ENCODE measurements at regions not wholly inside any gene's neighbourhood (a gene's known extent, or its start where the extent isn't known, plus 50 kb on each side); places are given as distances from the start of the nearest gene placed in this dataset.

DNA sequence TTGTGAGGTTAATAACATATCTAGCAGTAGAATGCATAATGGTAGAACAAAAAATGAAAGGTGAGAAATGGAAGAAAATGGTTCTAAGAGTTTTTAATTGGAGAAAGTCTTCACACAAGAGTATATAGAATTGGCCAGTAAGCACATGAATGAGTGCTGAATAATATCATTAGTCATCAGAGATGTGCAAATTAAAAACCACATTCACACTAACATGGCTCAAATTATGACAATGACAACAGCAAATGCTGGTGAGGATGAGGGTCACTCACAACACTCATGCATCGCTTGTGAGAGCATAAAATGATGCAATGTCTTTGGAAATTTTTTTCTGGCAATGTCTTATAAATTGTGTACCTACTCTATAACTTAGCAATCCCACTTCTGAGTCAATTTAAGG is 1355.4 kb upstream of the ACVR2A start:
- Histone ChIP-seq H3K4me3 (ENCODE audit: low read depth, low read length) (no peak overlapping the region), H3K4me1 (ENCODE audit: control insufficient read depth, insufficient read depth, low read length) (no peaks in the 10 kb centered on the region), H3K27me3 (ENCODE audit: control insufficient read depth, insufficient read depth, low read length) (no peaks in the 10 kb centered on the region)

DNA sequence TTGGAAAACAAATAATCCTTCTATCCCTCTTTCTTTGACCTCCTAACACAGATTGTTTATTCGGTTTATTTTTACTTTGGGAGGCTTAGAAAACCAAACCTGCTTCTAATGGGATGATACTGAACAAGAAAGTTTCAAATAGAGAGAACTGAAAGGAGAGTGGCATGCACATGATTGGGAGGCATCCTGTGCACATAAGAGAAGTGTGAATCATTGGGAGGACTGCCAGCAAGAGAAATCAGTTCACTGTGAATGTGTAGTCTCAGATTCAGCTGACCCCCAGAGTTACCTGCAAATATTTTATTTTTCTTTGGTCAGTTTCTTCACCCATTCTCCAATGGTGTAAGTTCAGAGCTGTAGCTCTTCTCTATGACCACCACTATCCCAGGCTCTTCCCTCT is 1363.2 kb upstream of the ACVR2A start:
- no peak overlapping the region for H3K4me3 ChIP-seq (ENCODE audit: low read depth, low read length)
- no peak overlapping the region for H3K9ac ChIP-seq (ENCODE audit: low read length)
- H3K9me3 ChIP-seq (ENCODE audit: control insufficient read depth, insufficient read depth, low read depth, low read length), result no peaks in the 10 kb centered on the region
- H3K36me3 ChIP-seq (ENCODE audit: control insufficient read depth, insufficient read depth, low read length), result no peaks in the 10 kb centered on the region
- no peaks in the 10 kb centered on the region for H3K27me3 ChIP-seq (ENCODE audit: control insufficient read depth, insufficient read depth, low read length)
- no peaks in the 10 kb centered on the region for H3K4me1 ChIP-seq (ENCODE audit: control insufficient read depth, insufficient read depth, low read length)
- H3K27ac ChIP-seq (ENCODE audit: low read depth, low read length), result no peak overlapping the region

More for the DNA sequence above, 1355.4 kb upstream of the ACVR2A start:
- Histone ChIP-seq H3K9ac (ENCODE audit: low read length) (no peak overlapping the region), H3K27ac (ENCODE audit: low read depth, low read length) (no peak overlapping the region), H3K36me3 (ENCODE audit: control insufficient read depth, insufficient read depth, low read length) (no peaks in the 10 kb centered on the region), H3K9me3 (ENCODE audit: control insufficient read depth, insufficient read depth, low read depth, low read length) (peaks cover 17% of the 10 kb centered on the region)

DNA sequence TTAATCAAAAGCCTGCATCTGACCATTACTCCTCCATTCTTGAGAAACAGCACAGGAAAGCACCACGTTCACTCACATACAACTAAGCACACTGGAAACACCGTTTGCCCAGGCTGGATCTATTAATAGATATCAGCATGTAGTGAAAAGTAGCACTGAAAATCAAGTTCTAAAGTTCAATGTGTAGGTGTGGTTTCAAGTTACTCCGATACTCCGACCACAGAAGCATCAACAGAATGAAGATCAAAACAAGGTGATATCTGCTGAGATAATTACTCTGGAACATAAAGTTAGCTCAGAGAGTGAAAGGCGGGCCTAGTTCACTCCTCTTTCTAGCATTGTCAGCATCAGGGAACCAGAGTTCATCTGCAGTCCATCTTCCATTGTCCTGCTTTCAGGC is 1367.4 kb upstream of the ACVR2A start:
- H3K27me3 ChIP-seq (ENCODE audit: control insufficient read depth, insufficient read depth, low read length), result no peaks in the 10 kb centered on the region
- H3K36me3 ChIP-seq (ENCODE audit: control insufficient read depth, insufficient read depth, low read length), result no peaks in the 10 kb centered on the region
- peaks cover 3% of the 10 kb centered on the region; the same call in 1 of the 2 replicates for H3K4me1 ChIP-seq (ENCODE audit: control insufficient read depth, insufficient read depth, low read length)
- no peak overlapping the region for H3K27ac ChIP-seq (ENCODE audit: low read depth, low read length)
- no peak overlapping the region for H3K4me3 ChIP-seq (ENCODE audit: low read depth, low read length)
- no peak overlapping the region for H3K9ac ChIP-seq (ENCODE audit: low read length)
- no peaks in the 10 kb centered on the region for H3K9me3 ChIP-seq (ENCODE audit: control insufficient read depth, insufficient read depth, low read depth, low read length)

DNA sequence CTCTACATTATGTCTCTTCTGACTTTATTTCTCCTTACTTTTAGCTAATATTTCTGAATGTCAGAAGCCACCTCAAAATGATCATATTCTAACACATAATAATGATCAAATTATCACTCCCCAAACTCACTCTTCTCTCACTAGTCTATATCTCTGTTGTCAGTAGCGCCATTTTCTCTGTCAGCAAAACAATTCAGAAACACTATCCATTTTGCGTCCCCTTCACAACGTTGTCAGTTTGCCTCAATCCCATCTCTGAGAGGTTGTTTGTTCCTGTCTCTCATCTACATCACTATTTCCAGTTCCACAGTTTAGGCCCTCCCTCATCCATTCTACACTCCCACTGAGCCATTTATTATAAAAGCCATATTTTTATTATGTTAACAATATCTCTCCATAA is 1376.3 kb upstream of the ACVR2A start:
- H3K9me3 ChIP-seq (ENCODE audit: control insufficient read depth, insufficient read depth, low read depth, low read length), result peaks cover 5% of the 10 kb centered on the region; the same call in 1 of the 2 replicates
- H3K9ac ChIP-seq (ENCODE audit: low read length), result no peak overlapping the region
- no peak overlapping the region for H3K4me3 ChIP-seq (ENCODE audit: low read depth, low read length)
- H3K36me3 ChIP-seq (ENCODE audit: control insufficient read depth, insufficient read depth, low read length), result no peaks in the 10 kb centered on the region
- H3K27ac ChIP-seq (ENCODE audit: low read depth, low read length), result no peak overlapping the region
- no peaks in the 10 kb centered on the region for H3K27me3 ChIP-seq (ENCODE audit: control insufficient read depth, insufficient read depth, low read length)
- H3K4me1 ChIP-seq (ENCODE audit: control insufficient read depth, insufficient read depth, low read length), result peaks cover 3% of the 10 kb centered on the region; the same call in 1 of the 2 replicates

DNA sequence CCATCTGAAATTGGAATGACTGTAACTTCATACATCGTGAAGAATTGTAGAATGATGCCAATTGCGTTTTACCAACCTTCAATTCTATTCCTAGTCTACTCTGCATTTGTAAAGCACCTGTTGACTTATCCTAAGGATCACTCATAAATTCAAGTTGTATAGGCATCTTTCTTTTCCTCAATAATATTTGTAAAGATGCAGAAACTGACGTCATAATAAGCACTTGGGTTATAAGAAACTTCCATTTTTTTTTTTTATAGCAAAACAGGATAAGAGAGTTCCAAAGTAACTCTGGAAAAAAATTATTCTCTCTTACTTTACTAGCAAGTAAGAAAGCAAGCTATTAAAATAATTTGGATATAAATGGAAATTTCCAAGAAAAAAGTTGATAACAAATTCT is 1377.4 kb upstream of the ACVR2A start:
- peaks cover 8% of the 10 kb centered on the region; the same call in 1 of the 2 replicates for H3K9me3 ChIP-seq (ENCODE audit: control insufficient read depth, insufficient read depth, low read depth, low read length)
- no peaks in the 10 kb centered on the region; the same call in 1 of the 2 replicates for H3K4me1 ChIP-seq (ENCODE audit: control insufficient read depth, insufficient read depth, low read length)
- no peak overlapping the region for H3K27ac ChIP-seq (ENCODE audit: low read depth, low read length)
- H3K27me3 ChIP-seq (ENCODE audit: control insufficient read depth, insufficient read depth, low read length), result no peaks in the 10 kb centered on the region
- H3K4me3 ChIP-seq (ENCODE audit: low read depth, low read length), result no peak overlapping the region
- no peaks in the 10 kb centered on the region for H3K36me3 ChIP-seq (ENCODE audit: control insufficient read depth, insufficient read depth, low read length)
- no peak overlapping the region for H3K9ac ChIP-seq (ENCODE audit: low read length)

DNA sequence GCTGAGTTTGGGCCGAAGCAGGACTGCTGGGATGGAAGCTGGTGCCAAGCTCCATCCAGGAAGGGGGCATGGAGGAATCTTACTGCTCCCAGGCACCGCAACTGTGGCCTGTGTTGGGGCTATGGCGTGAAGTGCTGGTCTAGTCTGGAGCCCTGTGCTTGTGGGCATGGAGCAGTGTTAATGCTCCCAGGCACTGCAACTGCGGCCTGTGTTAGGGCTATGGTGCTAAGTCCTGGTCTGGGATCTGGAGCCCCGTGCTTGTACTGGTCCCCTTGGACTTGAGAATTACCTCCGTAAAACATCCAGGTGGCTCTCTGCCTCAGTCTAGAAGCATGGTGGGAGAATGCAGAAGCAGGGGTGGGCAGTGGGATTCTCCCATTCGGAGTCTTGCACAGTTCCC is 1379.4 kb upstream of the ACVR2A start:
- no peak overlapping the region for H3K4me3 ChIP-seq (ENCODE audit: low read depth, low read length)
- H3K27me3 ChIP-seq (ENCODE audit: control insufficient read depth, insufficient read depth, low read length), result no peaks in the 10 kb centered on the region
- no peaks in the 10 kb centered on the region; the same call in 1 of the 2 replicates for H3K4me1 ChIP-seq (ENCODE audit: control insufficient read depth, insufficient read depth, low read length)
- peaks cover 19% of the 10 kb centered on the region; the same call in 1 of the 2 replicates for H3K9me3 ChIP-seq (ENCODE audit: control insufficient read depth, insufficient read depth, low read depth, low read length)
- no peaks in the 10 kb centered on the region for H3K36me3 ChIP-seq (ENCODE audit: control insufficient read depth, insufficient read depth, low read length)
- H3K27ac ChIP-seq (ENCODE audit: low read depth, low read length), result no peak overlapping the region
- H3K9ac ChIP-seq (ENCODE audit: low read length), result no peak overlapping the region

DNA sequence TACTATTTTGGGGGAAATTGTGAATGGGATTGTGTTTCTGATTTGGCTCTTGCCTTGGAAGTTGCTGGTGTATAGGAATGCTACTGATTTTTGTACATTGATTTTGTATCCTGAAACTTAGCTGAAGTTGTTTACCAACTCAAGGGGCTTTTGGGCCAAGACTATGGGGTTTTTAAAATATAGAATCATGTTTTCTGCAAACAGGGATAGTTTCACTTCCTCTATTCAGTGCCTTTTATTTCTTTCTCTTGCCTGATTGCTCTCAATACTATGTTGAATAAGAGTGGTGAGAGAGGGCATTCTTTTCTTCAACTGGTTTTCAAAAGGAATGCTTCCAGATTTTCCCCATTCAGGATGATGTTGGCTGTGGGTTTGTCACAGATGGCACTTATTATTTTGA is 1383.8 kb upstream of the ACVR2A start:
- Histone ChIP-seq H3K4me3 (ENCODE audit: low read depth, low read length) (no peak overlapping the region), H3K9ac (ENCODE audit: low read length) (no peak overlapping the region), H3K27ac (ENCODE audit: low read depth, low read length) (no peak overlapping the region), H3K27me3 (ENCODE audit: control insufficient read depth, insufficient read depth, low read length) (no peaks in the 10 kb centered on the region), H3K9me3 (ENCODE audit: control insufficient read depth, insufficient read depth, low read depth, low read length) (peaks cover 42% of the 10 kb centered on the region), H3K36me3 (ENCODE audit: control insufficient read depth, insufficient read depth, low read length) (no peaks in the 10 kb centered on the region), H3K4me1 (ENCODE audit: control insufficient read depth, insufficient read depth, low read length) (no peaks in the 10 kb centered on the region)

DNA sequence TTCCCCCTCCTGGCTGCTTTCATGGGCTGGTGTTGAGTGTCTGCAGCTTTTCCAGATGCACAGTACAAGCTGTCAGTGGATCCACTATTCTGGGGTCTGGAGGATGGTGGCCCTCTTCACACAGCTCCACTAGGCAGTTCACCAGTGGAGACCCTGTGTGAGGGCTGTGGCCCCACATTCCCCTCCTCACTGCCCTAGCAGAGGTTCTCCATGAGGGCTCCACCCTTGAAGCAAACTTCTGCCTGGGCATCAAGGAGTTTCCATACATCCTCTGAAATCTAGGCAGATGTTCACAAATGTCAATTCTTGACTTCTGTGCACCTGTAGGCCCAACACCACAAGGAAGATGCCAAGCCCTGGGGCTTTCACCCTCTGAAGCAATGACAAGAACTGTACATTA is 1386.2 kb upstream of the ACVR2A start:
- H3K27ac ChIP-seq (ENCODE audit: low read depth, low read length), result no peak overlapping the region
- H3K4me1 ChIP-seq (ENCODE audit: control insufficient read depth, insufficient read depth, low read length), result no peaks in the 10 kb centered on the region
- peaks cover 40% of the 10 kb centered on the region for H3K9me3 ChIP-seq (ENCODE audit: control insufficient read depth, insufficient read depth, low read depth, low read length)
- no peak overlapping the region for H3K4me3 ChIP-seq (ENCODE audit: low read depth, low read length)
- H3K36me3 ChIP-seq (ENCODE audit: control insufficient read depth, insufficient read depth, low read length), result no peaks in the 10 kb centered on the region
- H3K27me3 ChIP-seq (ENCODE audit: control insufficient read depth, insufficient read depth, low read length), result no peaks in the 10 kb centered on the region
- no peak overlapping the region for H3K9ac ChIP-seq (ENCODE audit: low read length)

DNA sequence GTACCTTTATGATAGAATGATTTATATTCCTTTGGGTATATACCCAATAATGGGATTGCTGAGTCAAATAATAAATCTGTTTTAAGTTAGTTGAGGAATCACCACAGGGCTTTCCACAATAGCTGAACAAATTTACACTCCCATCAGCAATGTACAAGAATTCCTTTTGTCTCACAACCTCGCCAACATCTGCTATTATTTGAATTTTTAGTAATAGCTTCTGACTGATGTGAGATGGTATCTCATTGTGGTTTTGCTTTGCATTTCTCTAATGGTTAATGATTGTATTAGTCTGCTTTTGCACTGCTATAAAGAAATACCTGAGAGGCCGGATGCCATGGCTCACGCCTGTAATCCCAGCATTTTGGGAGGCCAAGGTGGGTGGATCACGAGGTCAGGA is 1387.6 kb upstream of the ACVR2A start:
- H3K27me3 ChIP-seq (ENCODE audit: control insufficient read depth, insufficient read depth, low read length), result no peaks in the 10 kb centered on the region
- H3K4me1 ChIP-seq (ENCODE audit: control insufficient read depth, insufficient read depth, low read length), result no peaks in the 10 kb centered on the region
- H3K4me3 ChIP-seq (ENCODE audit: low read depth, low read length), result no peak overlapping the region
- H3K36me3 ChIP-seq (ENCODE audit: control insufficient read depth, insufficient read depth, low read length), result no peaks in the 10 kb centered on the region
- H3K27ac ChIP-seq (ENCODE audit: low read depth, low read length), result no peak overlapping the region
- no peak overlapping the region for H3K9ac ChIP-seq (ENCODE audit: low read length)
- peaks cover 35% of the 10 kb centered on the region for H3K9me3 ChIP-seq (ENCODE audit: control insufficient read depth, insufficient read depth, low read depth, low read length)

DNA sequence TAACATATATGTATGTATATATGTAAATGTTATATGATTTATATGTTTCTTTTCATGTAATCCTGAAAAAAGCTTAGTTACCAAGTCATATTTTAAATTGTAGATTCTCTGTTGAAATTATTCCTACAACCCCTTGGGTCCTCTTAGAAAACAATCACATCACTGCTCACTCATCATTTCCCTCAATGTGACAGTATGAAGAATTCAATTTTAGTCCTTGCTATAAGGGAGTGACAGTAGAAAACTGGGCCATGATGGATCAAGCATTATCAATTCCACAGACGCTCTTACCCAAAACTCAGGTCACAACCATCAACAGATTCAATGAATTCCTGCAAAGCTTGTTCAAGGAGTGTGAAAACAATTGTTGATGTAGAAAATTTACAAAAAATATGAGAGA is 1389.5 kb upstream of the ACVR2A start:
- H3K27ac ChIP-seq (ENCODE audit: low read depth, low read length), result no peak overlapping the region
- no peaks in the 10 kb centered on the region for H3K27me3 ChIP-seq (ENCODE audit: control insufficient read depth, insufficient read depth, low read length)
- no peaks in the 10 kb centered on the region for H3K4me1 ChIP-seq (ENCODE audit: control insufficient read depth, insufficient read depth, low read length)
- no peaks in the 10 kb centered on the region for H3K36me3 ChIP-seq (ENCODE audit: control insufficient read depth, insufficient read depth, low read length)
- H3K9ac ChIP-seq (ENCODE audit: low read length), result no peak overlapping the region
- H3K9me3 ChIP-seq (ENCODE audit: control insufficient read depth, insufficient read depth, low read depth, low read length), result peaks cover 25% of the 10 kb centered on the region
- no peak overlapping the region for H3K4me3 ChIP-seq (ENCODE audit: low read depth, low read length)

DNA sequence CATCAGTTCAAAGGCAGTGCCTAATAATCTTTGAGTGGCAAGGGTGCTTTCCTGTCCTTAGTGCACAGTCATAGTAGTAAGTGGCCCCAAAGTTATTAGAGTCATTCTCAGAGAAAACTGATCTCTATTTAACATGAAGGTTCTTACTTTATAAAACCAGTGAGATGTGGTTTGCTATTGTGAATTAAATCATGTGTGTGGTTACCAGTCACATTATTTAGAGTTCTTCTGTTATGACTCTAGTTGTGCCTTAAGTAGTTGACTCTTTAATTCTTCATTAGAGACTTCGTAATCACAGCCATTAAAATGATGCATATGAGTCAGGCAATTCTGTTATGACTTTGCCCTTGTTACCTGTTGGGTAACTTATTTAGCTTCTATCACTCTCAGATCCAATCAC is 1392.9 kb upstream of the ACVR2A start:
- H3K9ac ChIP-seq (ENCODE audit: low read length), result no peak overlapping the region
- H3K36me3 ChIP-seq (ENCODE audit: control insufficient read depth, insufficient read depth, low read length), result no peaks in the 10 kb centered on the region
- no peak overlapping the region for H3K4me3 ChIP-seq (ENCODE audit: low read depth, low read length)
- H3K9me3 ChIP-seq (ENCODE audit: control insufficient read depth, insufficient read depth, low read depth, low read length), result peaks cover 2% of the 10 kb centered on the region; the same call in 1 of the 2 replicates
- no peaks in the 10 kb centered on the region for H3K27me3 ChIP-seq (ENCODE audit: control insufficient read depth, insufficient read depth, low read length)
- H3K27ac ChIP-seq (ENCODE audit: low read depth, low read length), result no peak overlapping the region
- H3K4me1 ChIP-seq (ENCODE audit: control insufficient read depth, insufficient read depth, low read length), result no peaks in the 10 kb centered on the region

DNA sequence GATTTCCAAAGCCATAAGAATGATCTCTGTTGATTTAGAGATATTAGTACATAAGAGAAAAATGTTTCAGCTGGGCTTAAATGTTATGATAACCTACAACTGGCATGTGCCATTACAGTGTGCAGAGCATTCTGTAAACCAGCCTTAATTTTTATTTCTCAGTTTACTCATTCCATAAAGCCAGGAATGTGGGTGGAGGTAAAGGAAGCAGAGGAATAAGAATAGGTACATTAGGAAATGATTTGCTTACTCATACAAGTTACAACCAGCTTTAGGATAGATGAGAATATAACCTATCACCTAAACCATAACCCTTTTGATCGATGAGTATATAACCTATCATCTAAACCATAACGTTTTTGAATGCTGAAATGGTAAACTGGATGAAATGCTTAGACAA is 1394.7 kb upstream of the ACVR2A start:
- Histone ChIP-seq H3K27ac (ENCODE audit: low read depth, low read length) (no peak overlapping the region), H3K4me1 (ENCODE audit: control insufficient read depth, insufficient read depth, low read length) (no peaks in the 10 kb centered on the region), H3K27me3 (ENCODE audit: control insufficient read depth, insufficient read depth, low read length) (no peaks in the 10 kb centered on the region), H3K9ac (ENCODE audit: low read length) (no peak overlapping the region), H3K36me3 (ENCODE audit: control insufficient read depth, insufficient read depth, low read length) (no peaks in the 10 kb centered on the region), H3K9me3 (ENCODE audit: control insufficient read depth, insufficient read depth, low read depth, low read length) (peaks cover 6% of the 10 kb centered on the region; the same call in 1 of the 2 replicates), H3K4me3 (ENCODE audit: low read depth, low read length) (no peak overlapping the region)

Measured in HUES6 (cell line).